H54 (cell line): ENCODE measurements at regions not wholly inside any gene's neighbourhood (a gene's known extent, or its start where the extent isn't known, plus 50 kb on each side); places are given as distances from the start of the nearest gene placed in this dataset.
"Not testable (repeated sequence)": the region's sequence is repeated elsewhere in the genome, so short reads cannot be mapped to it uniquely, and the experiment has no call there.

ENCODE experiments used
- DNase-seq: peaks from one replicate; pipeline ENCODE4 v3.0.0; 2011; ENCODE audit warnings: low spot score, mixed read lengths; ENCODE audit not compliant: insufficient read length
- FAIRE-seq: peaks from 3 replicates; lab custom pipeline; 2011; peaks lifted over from hg19 to GRCh38; lab: Jason Lieb, UNC
- POLR2A ChIP-seq: IDR thresholded peaks from 2 replicates; pipeline ENCODE4 v1.6.1; 2011; ENCODE audit warnings: low read depth, mild to moderate bottlenecking, low read length

- FAIRE-seq (no peak), DNase-seq (no peak)
- no peak for TF ChIP-seq POLR2A
Measured at GRCh38 chr5:38678076-38678475, 121.6 kb upstream of the LIFR start.

- DNase-seq, FAIRE-seq: not testable (repeated sequence)
Measured at GRCh38 chr5:38678697-38679096, 122.3 kb upstream of the LIFR start.

GRCh38 chr5:38680094-38680825 is 123.8 kb upstream of the LIFR start:
- no peak for FAIRE-seq
- DNase-seq: no peak
- TF ChIP-seq POLR2A: no peak

DNA sequence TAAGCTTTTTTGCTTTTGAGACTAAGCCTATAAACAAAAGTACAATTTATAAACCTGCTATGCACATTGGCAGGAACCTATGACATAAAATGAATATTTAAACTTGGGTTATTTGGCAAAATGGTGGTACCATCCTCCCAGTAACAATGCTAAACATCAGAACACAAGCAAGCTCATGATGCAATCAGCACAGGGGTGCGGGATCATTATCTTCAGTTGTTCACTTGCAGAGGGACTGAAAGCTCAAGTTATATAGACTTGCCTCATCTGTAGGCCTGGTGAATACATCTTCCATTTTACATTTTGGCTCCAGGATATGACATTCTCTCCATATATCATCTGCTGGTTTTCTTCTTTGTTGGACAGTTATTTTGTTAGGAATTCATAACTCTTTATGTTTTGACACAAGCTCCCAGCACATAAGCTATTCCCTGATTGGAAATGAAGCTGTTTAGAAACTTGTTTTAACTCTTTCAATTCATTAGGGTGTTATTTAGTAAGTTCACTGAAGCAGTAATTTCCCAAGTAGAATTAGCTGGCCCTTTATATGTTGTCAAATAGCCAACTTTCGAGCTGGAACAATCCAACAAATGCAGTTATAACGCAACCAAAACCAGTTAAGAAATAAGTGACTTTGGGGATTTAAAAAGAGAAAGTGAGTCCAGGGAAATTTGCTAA is 124.7 kb upstream of the LIFR start:
- DNase-seq (no peak), FAIRE-seq (no peak)
- TF ChIP-seq POLR2A: no peak

GRCh38 chr5:38681966-38682365 is 125.5 kb upstream of the LIFR start:
- TF ChIP-seq POLR2A: no peak
- DNase-seq (no peak), FAIRE-seq (no peak)

DNA sequence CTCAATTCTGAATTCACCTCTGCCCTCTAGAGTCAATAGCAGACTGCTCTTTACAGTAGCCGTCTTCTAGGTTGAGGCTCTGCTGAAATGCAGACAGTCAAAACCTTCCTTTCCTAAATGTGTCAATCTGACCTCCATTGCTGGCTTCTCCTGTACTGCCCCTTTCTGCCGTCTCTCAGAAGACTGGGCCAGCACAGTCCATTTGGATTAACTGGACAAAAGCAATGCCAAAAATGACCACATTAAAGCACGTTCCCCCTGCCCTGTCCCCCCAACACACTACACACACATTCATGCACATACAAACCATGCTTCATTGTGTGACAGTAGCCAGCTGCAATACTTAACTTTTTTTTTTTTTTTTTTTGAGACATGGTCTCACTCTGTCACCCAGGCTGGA is 130.2 kb upstream of the LIFR start:
- DNase-seq (no peak), FAIRE-seq (no peak)
- no peak for TF ChIP-seq POLR2A

GRCh38 chr5:38692346-38692745 is 135.9 kb upstream of the LIFR start:
- no peak for TF ChIP-seq POLR2A
- FAIRE-seq: no peak

DNA sequence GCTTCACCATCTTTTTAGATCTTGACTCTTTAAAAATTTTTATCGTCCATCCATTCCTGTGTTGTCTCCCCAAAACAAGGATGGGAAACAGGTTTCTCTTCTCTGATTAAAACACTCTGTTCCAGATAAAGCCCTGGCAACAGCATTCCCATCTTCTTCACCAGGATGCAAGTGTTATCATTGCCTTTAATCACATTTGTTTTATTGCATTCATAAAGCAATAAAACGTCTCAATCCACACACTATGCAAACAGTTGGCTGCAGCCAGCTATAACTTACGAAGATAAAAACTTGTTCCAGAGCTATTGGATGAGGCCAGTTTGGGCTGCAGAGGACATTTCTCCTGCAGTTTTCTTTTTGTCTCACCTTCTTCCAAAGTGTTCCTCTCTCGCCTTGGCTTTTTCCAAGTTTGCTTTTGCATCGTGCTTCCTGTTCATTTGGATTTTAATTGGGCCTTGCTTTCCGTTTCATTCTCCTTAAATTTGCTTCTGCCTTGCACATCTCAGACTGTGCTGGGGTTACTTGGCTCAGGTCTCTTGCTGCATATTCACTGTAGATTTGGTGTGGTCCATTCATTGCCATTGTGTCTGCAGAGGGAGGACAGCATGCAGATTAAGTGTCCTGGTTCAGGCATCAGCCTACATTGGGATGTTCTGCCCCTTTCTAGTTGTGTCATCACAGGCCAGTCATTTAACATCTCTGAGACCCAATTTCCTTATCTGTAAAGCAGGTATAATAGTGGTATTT is 136.5 kb upstream of the LIFR start:
- no peak for TF ChIP-seq POLR2A
- DNase-seq (no peak), FAIRE-seq (no peak)

More at GRCh38 chr5:38692346-38692745, 135.9 kb upstream of the LIFR start:
- DNase-seq: no peak

- no peak for FAIRE-seq
- no peak for TF ChIP-seq POLR2A
- no peak for DNase-seq
Measured at GRCh38 chr5:38695021-38695958, 138.8 kb upstream of the LIFR start.

DNA sequence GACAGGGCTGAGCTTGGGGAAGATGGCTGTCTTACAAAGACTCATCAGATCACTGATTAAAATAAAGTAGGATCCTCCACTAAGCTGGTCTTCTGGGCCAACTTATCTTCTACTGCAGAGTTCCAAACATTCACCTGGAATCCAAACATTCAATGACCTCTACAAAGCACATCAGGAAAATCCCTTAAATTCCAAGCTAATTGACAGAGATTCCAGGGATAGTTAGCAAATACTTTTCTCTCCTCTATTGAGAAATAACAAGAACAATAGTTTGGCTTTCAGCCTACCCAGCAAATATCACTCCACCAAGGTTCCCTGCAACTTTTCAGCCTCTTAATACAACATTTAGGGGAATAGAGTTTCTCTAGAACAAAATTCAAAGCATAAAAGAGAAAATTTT is 140.6 kb upstream of the LIFR start:
- FAIRE-seq: no peak
- no peak for DNase-seq
- no peak for TF ChIP-seq POLR2A

- not testable (repeated sequence) for DNase-seq, FAIRE-seq
Measured at GRCh38 chr5:38705529-38705928, 140.3 kb upstream of the OSMR start.

GRCh38 chr5:38706376-38706775 is 139.4 kb upstream of the OSMR start:
- FAIRE-seq (no peak), DNase-seq (no peak)
- TF ChIP-seq POLR2A: no peak
